Calu3 (cell line): ENCODE measurements at regions not wholly inside any gene's neighbourhood (a gene's known extent, or its start where the extent isn't known, plus 50 kb on each side); places are given as distances from the start of the nearest gene placed in this dataset.

ENCODE experiments used
- BruUV-seq: library from RNA; stranded (reverse); fragments of 400-500 nt; replicated peaks from 2 replicates; lab custom pipeline; 2021; lab: Mats Ljungman, UMichigan
- CTCF ChIA-PET: fragments of 300-600 bp; sonication (Branson Sonifier 250); formaldehyde crosslinking; loops from one replicate; lab custom pipeline; 2022; ENCODE audit warnings: antibody characterized with exemption; lab: Charles Lee
- DNase-seq: peaks from one replicate; pipeline ENCODE4 v3.0.0; 2022
- H3K27ac Mint-ChIP-seq: one replicate; pipeline ENCODE4 v1.8.0; 2022; ENCODE audit warnings: mixed read lengths; ENCODE audit not compliant: unreplicated experiment
- H3K27me3 Mint-ChIP-seq: one replicate; pipeline ENCODE4 v1.8.0; 2022; ENCODE audit warnings: mixed read lengths; ENCODE audit not compliant: unreplicated experiment
- H3K36me3 Mint-ChIP-seq: one replicate; pipeline ENCODE4 v1.8.0; 2022; ENCODE audit warnings: mild to moderate bottlenecking, moderate library complexity, mixed read lengths; ENCODE audit not compliant: insufficient read depth, unreplicated experiment
- H3K4me1 Mint-ChIP-seq: one replicate; pipeline ENCODE4 v1.8.0; 2022; ENCODE audit warnings: mild to moderate bottlenecking, low read depth, mixed read lengths; ENCODE audit not compliant: unreplicated experiment
- H3K4me3 Mint-ChIP-seq: one replicate; pipeline ENCODE4 v1.8.0; 2022; ENCODE audit warnings: mild to moderate bottlenecking, low read depth, moderate library complexity, mixed read lengths; ENCODE audit not compliant: unreplicated experiment
- H3K9me3 Mint-ChIP-seq: one replicate; pipeline ENCODE4 v1.8.0; 2022; ENCODE audit warnings: low read depth, mixed read lengths; ENCODE audit not compliant: unreplicated experiment
- CTCF ChIP-seq: fragments of 200-600 bp; IDR thresholded peaks from one replicate; pipeline ENCODE4 v1.8.0; 2022; ENCODE audit warnings: antibody characterized with exemption; ENCODE audit not compliant: unreplicated experiment
- intact Hi-C: fragments of 100-400 bp; cut with micrococcal nuclease; formaldehyde crosslinking; loops from one replicate; pipeline ENCODE4 v1.10.0; 2022; ENCODE audit not compliant: unreplicated experiment

GRCh38 chr12:111084605-111085004 lies 164.2 kb upstream of the MYL2 start:
- no peak for DNase-seq
- intact Hi-C loops = no loop called here
- BruUV-seq = no TSS peak
- Mint-ChIP-seq H3K4me1 (no peaks in the 10 kb centered on the region), H3K4me3 (no peak overlapping the region), H3K27ac (no peak overlapping the region), H3K9me3 (no peaks in the 10 kb centered on the region), H3K36me3 (no peaks in the 10 kb centered on the region), H3K27me3 (peaks cover 91% of the 10 kb centered on the region)
- CTCF ChIA-PET = no interaction called here
- TF ChIP-seq CTCF = no peak

- CTCF ChIA-PET = no interaction called here
- Mint-ChIP-seq H3K36me3 (no peaks in the 10 kb centered on the region), H3K4me1 (no peaks in the 10 kb centered on the region), H3K27ac (no peak overlapping the region), H3K9me3 (no peaks in the 10 kb centered on the region), H3K27me3 (peaks cover 91% of the 10 kb centered on the region), H3K4me3 (no peak overlapping the region)
- BruUV-seq = no TSS peak
- no peak for DNase-seq
- no peak for TF ChIP-seq CTCF
- intact Hi-C loops = no loop called here
Measured at GRCh38 chr12:111084158-111084557, 163.8 kb upstream of the MYL2 start.

GRCh38 chr12:111081600-111081999 lies 161.2 kb upstream of the MYL2 start:
- DNase-seq = no peak
- BruUV-seq = no TSS peak
- no peak for TF ChIP-seq CTCF
- H3K27me3 Mint-ChIP-seq = peaks cover 97% of the 10 kb centered on the region
- no peak overlapping the region for H3K4me3 Mint-ChIP-seq
- CTCF ChIA-PET = no interaction called here
- no peaks in the 10 kb centered on the region for H3K9me3 Mint-ChIP-seq
- H3K4me1 Mint-ChIP-seq = no peaks in the 10 kb centered on the region
- H3K36me3 Mint-ChIP-seq = no peaks in the 10 kb centered on the region
- intact Hi-C loops = no loop called here
- H3K27ac Mint-ChIP-seq = no peak overlapping the region

- Mint-ChIP-seq H3K4me1 (no peaks in the 10 kb centered on the region), H3K4me3 (no peak overlapping the region), H3K9me3 (no peaks in the 10 kb centered on the region), H3K27ac (no peak overlapping the region), H3K27me3 (peaks cover 91% of the 10 kb centered on the region), H3K36me3 (no peaks in the 10 kb centered on the region)
- CTCF ChIA-PET = no interaction called here
- intact Hi-C loops = no loop called here
- BruUV-seq = no TSS peak
- no peak for DNase-seq
- no peak for TF ChIP-seq CTCF
Measured at GRCh38 chr12:111078731-111079130, 158.4 kb upstream of the MYL2 start.
